Adipocyte (in vitro differentiated cells): ENCODE measurements at regions not wholly inside any gene's neighbourhood (a gene's known extent, or its start where the extent isn't known, plus 50 kb on each side); places are given as distances from the start of the nearest gene placed in this dataset.

Experiments used
- DNase-seq: peaks from one replicate; pipeline ENCODE4 v3.0.0-alpha.2; 2015; ENCODE audit warnings: low read depth
- H3K27me3 ChIP-seq: replicated peaks from 2 replicates; pipeline ENCODE4 v1.7.0; 2013; ENCODE audit warnings: mild to moderate bottlenecking, low read length, moderate library complexity; ENCODE audit not compliant: control insufficient read depth, insufficient read depth
- H3K36me3 ChIP-seq: 2 replicates; pipeline ENCODE4 v1.7.0; 2013; ENCODE audit warnings: low read length, mild to moderate bottlenecking, moderate library complexity; ENCODE audit not compliant: control insufficient read depth, insufficient read depth, severe bottlenecking
- H3K4me1 ChIP-seq: 2 replicates; pipeline ENCODE4 v1.7.0; 2013; ENCODE audit warnings: mild to moderate bottlenecking, low read length, moderate library complexity; ENCODE audit not compliant: control insufficient read depth, insufficient read depth
- H3K4me3 ChIP-seq: 2 replicates; pipeline ENCODE4 v1.7.0; 2013; ENCODE audit warnings: mild to moderate bottlenecking, low read length, moderate library complexity
- H3K9ac ChIP-seq: 2 replicates; pipeline ENCODE4 v1.7.0; 2013; ENCODE audit warnings: mild to moderate bottlenecking, low read length, moderate library complexity
- H3K9me3 ChIP-seq: 2 replicates; pipeline ENCODE4 v1.7.0; 2013; ENCODE audit warnings: mild to moderate bottlenecking, low read length, moderate library complexity; ENCODE audit not compliant: control insufficient read depth

GRCh38 chr18:65459741-65460140 is 291.1 kb upstream of the CDH7 start:
- DNase-seq: no peak
- H3K9ac ChIP-seq: no peak overlapping the region
- H3K36me3 ChIP-seq: no peaks in the 10 kb centered on the region
- H3K4me1 ChIP-seq: no peaks in the 10 kb centered on the region
- H3K27me3 ChIP-seq: no peaks in the 10 kb centered on the region
- H3K9me3 ChIP-seq: no peaks in the 10 kb centered on the region
- no peak overlapping the region for H3K4me3 ChIP-seq

- no peaks in the 10 kb centered on the region for H3K27me3 ChIP-seq
- H3K9me3 ChIP-seq: no peaks in the 10 kb centered on the region
- H3K36me3 ChIP-seq: no peaks in the 10 kb centered on the region
- H3K4me3 ChIP-seq: no peak overlapping the region
- no peak for DNase-seq
- no peaks in the 10 kb centered on the region for H3K4me1 ChIP-seq
- H3K9ac ChIP-seq: no peak overlapping the region
Measured at GRCh38 chr18:65458871-65459270, 291.9 kb upstream of the CDH7 start.

DNA sequence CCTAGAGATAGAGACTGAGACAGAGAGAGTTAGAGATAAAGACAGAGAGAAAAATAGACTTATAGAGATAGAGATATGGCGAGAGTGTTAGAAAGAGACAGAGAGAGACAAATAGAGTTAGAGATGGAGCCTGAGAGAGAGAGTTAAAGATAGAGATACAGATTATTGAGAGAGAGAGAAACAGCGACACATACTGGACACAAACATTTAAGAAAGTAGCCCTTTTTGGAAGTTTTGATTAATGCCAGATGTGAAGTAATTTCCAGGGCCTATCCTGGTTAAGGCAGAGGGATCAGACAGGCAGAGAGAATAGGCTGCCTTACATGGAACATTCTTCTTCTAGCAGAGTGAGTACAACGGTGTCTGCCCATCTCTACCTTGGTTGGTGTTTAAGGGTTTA is 311.6 kb upstream of the CDH7 start:
- H3K9ac ChIP-seq: no peak overlapping the region
- no peaks in the 10 kb centered on the region for H3K9me3 ChIP-seq
- H3K4me1 ChIP-seq: no peaks in the 10 kb centered on the region
- no peak overlapping the region for H3K4me3 ChIP-seq
- peak; percentile 1 for DNase-seq
- no peaks in the 10 kb centered on the region for H3K36me3 ChIP-seq
- no peaks in the 10 kb centered on the region for H3K27me3 ChIP-seq

DNA sequence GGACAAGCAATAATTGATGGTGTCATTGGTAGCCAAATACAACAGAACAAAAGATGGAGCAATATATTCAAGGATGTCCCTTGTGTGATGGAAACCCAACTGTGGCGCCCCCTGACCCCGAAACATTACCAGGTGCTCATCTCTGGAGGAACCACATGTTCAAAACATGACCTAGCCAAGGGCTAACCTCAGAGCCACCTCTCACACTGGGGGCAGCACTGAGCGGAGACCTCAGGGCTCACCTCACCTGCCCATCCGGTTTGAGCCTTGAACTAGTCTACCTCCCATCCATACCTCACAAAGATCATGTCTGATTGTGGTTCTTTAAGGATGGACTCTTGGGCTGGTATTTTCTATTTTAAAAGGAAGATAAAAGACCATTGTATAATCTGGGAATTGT is 314.4 kb upstream of the CDH7 start:
- no peaks in the 10 kb centered on the region for H3K36me3 ChIP-seq
- DNase-seq: no peak
- H3K4me3 ChIP-seq: no peak overlapping the region

GRCh38 chr18:65435534-65435933 is 315.3 kb upstream of the CDH7 start:
- H3K9ac ChIP-seq: no peak overlapping the region

More for the DNA sequence above, 314.4 kb upstream of the CDH7 start:
- Histone ChIP-seq H3K4me1 (no peaks in the 10 kb centered on the region), H3K9ac (no peak overlapping the region), H3K27me3 (no peaks in the 10 kb centered on the region), H3K9me3 (no peaks in the 10 kb centered on the region)

GRCh38 chr18:65429601-65430000 is 321.2 kb upstream of the CDH7 start:
- no peaks in the 10 kb centered on the region for H3K27me3 ChIP-seq

More at GRCh38 chr18:65435534-65435933, 315.3 kb upstream of the CDH7 start:
- Histone ChIP-seq H3K4me1 (no peaks in the 10 kb centered on the region), H3K36me3 (no peaks in the 10 kb centered on the region), H3K27me3 (no peaks in the 10 kb centered on the region), H3K4me3 (no peak overlapping the region), H3K9me3 (no peaks in the 10 kb centered on the region)
- DNase-seq: no peak

DNA sequence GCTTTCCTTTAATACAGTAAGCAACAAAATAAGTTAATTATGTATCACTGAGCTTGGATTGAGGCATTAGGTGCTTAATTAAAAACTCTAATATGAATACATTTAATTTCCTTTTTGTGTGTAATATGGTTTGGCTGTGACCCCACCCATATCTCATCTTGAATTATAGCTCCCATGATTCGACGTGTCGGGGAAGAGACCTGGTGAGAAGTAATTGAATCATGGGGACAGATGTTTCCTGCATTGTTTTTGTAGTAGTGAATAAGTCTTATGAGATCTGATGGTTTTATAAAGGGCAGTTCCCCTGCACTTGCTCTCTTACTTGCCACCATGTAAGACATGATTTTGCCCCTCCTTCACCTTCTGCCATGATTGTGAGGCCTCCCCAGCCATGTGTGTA is 325.4 kb upstream of the CDH7 start:
- Histone ChIP-seq H3K27me3 (no peaks in the 10 kb centered on the region), H3K4me1 (no peaks in the 10 kb centered on the region), H3K36me3 (no peaks in the 10 kb centered on the region), H3K9ac (no peak overlapping the region), H3K9me3 (peaks cover 3% of the 10 kb centered on the region), H3K4me3 (no peak overlapping the region)
- no peak for DNase-seq

More at GRCh38 chr18:65429601-65430000, 321.2 kb upstream of the CDH7 start:
- H3K9me3 ChIP-seq: no peaks in the 10 kb centered on the region
- H3K4me1 ChIP-seq: no peaks in the 10 kb centered on the region
- DNase-seq: no peak
- H3K36me3 ChIP-seq: no peaks in the 10 kb centered on the region
- no peak overlapping the region for H3K9ac ChIP-seq
- no peak overlapping the region for H3K4me3 ChIP-seq

GRCh38 chr18:65423776-65424175 is 327.0 kb upstream of the CDH7 start:
- H3K9ac ChIP-seq: no peak overlapping the region
- no peak overlapping the region for H3K4me3 ChIP-seq
- no peaks in the 10 kb centered on the region for H3K4me1 ChIP-seq
- peaks cover 3% of the 10 kb centered on the region for H3K9me3 ChIP-seq
- H3K27me3 ChIP-seq: no peaks in the 10 kb centered on the region
- DNase-seq: no peak
- no peaks in the 10 kb centered on the region for H3K36me3 ChIP-seq

DNA sequence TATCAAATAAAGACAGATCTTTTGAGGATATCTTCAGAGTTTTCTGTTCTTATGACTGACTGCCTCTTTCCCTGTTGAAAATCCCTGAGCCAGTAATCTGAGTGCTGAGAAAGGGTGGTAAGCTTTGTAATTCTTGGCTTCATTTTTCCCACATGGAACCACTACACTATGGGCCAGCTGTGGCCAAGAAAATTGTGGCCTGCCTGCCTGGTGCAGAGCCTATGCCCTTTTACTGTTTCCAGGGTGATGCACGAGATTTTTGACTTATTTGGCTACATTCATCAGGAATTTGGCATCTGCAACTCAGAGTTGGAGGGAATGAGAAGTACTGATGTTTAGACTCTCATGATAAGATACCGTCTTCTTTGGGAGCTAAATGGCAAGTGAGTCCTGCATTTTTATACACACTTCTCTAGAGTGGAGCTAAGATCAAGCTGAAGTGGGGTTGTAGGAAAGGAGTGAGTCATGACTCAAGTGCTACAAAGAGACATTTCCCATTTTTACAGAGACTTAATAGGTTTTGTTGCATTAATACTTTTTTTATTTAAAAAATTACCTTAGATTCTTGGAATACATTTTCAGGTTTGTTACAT is 328.2 kb upstream of the CDH7 start:
- H3K27me3 ChIP-seq: no peaks in the 10 kb centered on the region
- no peaks in the 10 kb centered on the region for H3K4me1 ChIP-seq
- DNase-seq: no peak
- H3K9ac ChIP-seq: no peak overlapping the region
- no peaks in the 10 kb centered on the region for H3K36me3 ChIP-seq
- H3K4me3 ChIP-seq: no peak overlapping the region
- peaks cover 7% of the 10 kb centered on the region for H3K9me3 ChIP-seq

- H3K4me3 ChIP-seq: no peak overlapping the region
- no peak for DNase-seq
- no peaks in the 10 kb centered on the region for H3K27me3 ChIP-seq
- H3K36me3 ChIP-seq: no peaks in the 10 kb centered on the region
- H3K4me1 ChIP-seq: no peaks in the 10 kb centered on the region
- no peak overlapping the region for H3K9ac ChIP-seq
- H3K9me3 ChIP-seq: peaks cover 9% of the 10 kb centered on the region
Measured at GRCh38 chr18:65415098-65415497, 335.7 kb upstream of the CDH7 start.

DNA sequence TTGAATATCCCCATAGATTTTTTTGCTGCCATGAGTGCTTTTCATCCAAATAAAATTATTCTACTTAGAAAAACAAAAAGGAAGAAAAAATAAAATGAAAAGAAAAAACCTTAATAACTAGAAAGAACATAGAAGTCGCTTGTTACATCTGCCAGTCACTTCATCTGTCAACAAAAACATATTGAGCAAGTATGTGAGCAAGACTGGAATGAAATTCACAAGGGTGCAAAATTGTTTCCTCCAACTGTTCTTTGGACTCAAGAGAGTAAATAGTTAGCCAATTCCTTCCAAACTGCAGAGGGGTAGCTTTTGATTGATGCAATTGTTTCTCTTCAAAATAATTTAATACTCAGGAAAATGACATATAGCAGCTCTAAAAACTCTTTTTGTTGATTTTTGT is 336.3 kb upstream of the CDH7 start:
- H3K4me3 ChIP-seq: no peak overlapping the region
- no peak for DNase-seq
- no peaks in the 10 kb centered on the region for H3K36me3 ChIP-seq
- peaks cover 9% of the 10 kb centered on the region for H3K9me3 ChIP-seq
- H3K27me3 ChIP-seq: no peaks in the 10 kb centered on the region
- H3K9ac ChIP-seq: no peak overlapping the region
- no peaks in the 10 kb centered on the region for H3K4me1 ChIP-seq

GRCh38 chr18:65411061-65411460 is 339.8 kb upstream of the CDH7 start:
- no peak for DNase-seq
- Histone ChIP-seq H3K27me3 (no peaks in the 10 kb centered on the region), H3K4me3 (no peak overlapping the region), H3K9me3 (no peaks in the 10 kb centered on the region), H3K4me1 (no peaks in the 10 kb centered on the region), H3K36me3 (no peaks in the 10 kb centered on the region), H3K9ac (no peak overlapping the region)
